NCI-H524 (cell line): ENCODE measurements at regions not wholly inside any gene's neighbourhood (a gene's known extent, or its start where the extent isn't known, plus 50 kb on each side); places are given as distances from the start of the nearest gene placed in this dataset.

Source experiments
- DNase-seq, 2 experiments: peaks; one replicate each; lab custom pipeline; 2025; lab: John Stamatoyannopoulos, UW

GRCh38 chr7:35450456-35451214 is 196.7 kb upstream of the TBX20 start:
- peak; percentile 64 to 88 for DNase-seq

DNA sequence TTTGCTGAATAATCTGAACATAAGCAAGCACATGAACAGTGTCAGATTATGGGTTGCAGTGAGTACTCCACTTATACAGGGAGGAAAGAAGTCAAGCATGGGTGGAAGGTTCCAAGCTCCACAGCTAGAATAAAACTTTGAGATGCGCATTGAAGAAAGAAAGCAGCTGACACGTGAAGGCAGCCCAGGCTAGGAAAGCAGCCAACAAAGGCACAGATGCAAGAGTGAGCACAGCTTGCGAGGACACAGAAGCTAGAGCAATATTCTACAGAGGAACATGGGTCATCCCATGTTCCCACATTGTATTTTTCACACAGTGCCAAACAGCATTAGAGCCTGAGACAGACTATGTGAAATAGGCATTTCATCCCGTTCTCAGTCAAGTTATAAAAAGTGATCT is 194.6 kb upstream of the TBX20 start:
- no peak for DNase-seq

DNA sequence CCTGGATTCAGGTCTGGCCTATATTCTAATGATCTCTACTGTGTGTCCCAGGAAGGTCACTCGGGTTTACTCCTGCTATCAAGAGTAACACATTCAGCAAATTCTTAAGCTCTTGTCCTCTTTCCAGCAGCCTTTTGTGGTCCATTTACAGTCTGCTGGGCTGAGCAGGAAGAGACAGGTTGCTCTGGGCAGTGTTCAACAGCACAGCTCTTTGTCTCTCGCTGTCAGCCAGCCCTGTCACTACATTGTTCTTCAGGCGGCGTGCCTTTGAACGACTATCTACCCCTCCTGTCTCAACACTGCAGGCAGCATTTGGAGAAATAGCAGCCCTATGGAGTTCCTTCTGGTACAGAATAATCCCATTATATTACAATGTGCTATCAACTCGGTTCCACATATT is 192.2 kb upstream of the TBX20 start:
- no peak for DNase-seq

DNA sequence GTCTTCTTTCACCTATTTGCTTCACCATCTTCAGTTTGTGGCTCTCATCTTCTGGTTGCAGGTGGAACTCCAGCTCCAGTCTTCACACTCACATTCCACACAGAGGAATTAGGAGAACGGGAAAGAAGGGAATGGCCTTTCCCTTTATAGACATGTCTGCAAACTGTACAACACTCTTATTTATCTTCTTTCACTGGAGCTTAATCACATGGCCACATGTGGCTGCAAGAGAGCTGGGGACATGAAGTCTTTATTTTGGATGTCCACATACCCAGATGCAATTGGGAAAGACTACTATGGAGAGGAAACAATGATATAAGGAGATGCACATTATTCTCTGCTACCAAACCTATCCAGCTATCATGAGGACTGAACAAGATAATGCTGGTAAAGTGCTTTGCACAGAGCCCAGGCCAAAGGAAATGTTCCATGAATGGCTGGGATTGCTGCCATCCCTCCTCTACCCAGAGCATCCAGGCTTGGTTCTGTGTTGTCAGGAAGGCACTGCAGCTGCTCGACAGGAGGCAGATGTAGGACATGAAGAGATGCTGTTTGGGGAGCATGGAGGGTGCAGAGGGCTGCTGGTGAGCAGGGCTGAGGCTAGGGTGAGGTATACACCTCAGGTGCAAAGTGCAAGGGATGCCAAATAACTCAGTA is 183.8 kb upstream of the TBX20 start:
- no peak for DNase-seq

DNA sequence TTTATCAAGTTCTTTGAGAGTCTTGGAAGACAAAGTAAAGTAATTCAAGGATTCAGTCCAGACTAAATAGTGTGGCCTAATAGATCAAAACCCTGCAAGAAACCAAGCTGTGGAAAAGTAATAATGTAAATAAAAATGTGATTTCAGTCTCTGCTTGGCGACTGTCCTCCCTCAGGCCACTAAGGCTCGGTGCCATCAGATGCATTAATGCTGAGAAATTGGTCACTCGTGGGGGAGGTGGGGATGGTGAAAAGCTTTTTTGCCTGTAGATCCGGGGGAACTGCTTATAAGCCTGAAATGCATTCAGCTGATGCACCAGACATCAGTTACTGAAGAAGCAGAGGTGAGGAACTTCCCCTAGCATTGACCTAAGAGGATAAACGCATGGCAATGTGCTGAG is 182.6 kb upstream of the TBX20 start:
- DNase-seq, result no peak

DNA sequence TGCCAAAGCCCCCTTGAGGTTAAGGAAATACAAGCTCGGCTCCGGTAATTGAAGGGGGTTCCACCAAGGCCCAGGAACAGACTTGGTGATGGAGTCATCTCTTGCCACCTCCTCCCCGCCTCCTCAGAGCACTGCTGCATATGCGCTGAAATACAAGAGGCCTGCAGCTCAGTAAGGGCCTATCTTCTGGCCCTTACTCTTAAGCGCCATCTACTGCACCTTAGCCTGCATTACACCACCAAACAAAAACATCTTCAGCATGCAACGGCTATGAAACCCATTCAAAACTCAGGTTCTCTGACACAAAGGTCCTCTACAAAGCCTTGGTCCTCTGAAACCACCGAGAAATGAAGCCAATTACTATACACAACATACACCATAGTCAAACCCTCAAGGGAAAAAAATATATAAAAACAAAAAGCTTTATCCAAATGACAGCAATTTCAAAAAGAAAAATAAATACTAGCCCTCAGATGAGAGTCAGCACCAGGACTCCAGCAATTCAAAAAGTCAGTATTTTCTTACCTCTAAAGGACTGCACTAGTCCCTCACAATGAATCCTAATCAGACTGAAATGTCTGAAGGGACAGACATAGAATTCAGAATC is 176.8 kb upstream of the TBX20 start:
- DNase-seq, result peak in 1 of 2 experiments; percentile 24

DNA sequence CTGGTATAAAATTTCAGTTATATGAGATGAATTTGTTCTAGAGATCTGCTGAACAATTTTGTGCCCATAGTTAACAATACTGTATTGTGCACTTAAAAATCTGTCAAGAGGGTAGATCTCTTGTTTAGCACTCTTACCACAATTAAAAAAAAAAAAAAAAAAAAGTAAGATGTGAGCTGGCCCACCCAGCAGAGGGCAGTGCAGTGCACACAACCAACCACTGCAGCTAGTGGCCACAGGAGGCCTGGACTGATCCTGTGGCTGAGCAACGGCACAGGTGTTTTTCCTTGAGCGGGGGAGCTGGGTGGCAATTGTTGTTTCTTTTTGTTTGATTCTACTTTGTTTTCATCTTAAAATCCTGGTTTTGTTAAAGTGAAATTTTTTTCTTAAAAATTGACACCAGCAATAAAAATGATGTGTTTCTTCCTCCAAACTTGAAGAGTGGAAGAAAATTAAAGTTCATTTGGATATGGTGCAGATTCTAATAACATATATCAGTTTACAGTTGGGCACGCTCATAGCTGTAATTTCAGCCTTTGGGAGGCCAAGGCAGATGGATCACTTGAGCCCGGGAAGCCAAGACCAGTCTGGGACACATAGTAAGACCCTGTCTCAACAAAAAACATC is 171.1 kb upstream of the TBX20 start:
- peak; percentile 29 to 63 for DNase-seq

DNA sequence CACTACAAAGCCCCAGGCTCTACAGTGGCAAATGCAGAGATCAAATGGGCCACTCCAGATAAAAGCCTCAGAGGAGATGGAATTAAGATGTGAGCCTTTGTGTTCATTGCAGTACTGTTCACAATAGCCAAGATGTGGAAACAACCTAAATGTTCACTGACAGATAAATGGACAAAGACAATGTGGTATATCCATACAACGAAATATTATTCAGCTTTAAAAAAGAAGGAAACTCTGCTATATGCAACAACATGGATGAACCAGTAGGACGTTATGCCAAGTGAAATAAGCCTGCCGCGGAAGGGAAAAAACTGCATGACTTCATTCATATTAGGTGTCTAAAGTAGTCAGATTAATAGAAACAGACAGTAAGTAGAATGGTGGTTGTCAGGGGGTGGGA is 170.5 kb upstream of the TBX20 start:
- no peak for DNase-seq

DNA sequence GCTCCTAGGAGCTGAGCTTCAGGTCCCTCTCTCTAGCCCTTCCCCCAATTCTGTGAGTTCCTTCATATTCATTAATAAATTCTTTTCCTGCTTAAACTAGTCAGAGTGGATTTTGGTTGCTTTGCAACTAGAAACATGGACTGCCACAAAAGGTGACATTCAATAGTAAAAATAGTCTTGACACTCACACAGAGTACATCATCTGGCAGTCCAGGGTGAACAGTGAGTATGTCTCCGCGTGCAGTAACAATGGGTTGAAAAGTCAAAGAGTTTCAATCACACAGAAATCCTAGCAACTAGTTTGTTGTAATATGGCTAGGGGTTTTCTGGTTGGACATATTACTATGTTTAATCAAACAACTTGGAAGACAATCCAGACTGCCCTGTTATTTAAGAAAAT is 168.8 kb upstream of the TBX20 start:
- no peak for DNase-seq

- DNase-seq, result no peak
These were observed 166.8 kb upstream of the TBX20 start for GRCh38 chr7:35420656-35421055.

DNA sequence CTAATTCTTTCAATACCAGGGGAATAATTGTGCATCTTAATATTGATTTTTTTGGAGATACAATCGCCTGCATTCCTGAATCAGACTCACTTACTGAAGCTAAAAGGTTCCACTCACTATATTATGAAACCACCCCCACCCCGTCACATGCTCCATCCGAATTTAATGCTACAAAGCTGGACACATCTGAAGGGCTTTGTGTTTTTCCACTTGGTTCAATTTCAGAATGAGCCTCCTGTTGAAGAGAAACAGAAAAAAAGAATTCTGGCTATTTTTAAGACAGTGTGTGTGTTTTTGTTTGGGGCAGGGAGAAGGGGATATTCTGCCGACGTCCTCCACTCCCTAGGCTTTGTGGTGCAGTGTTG is 165.5 kb upstream of the TBX20 start:
- DNase-seq, result no peak

GRCh38 chr7:35418716-35419390 is 165.0 kb upstream of the TBX20 start:
- DNase-seq, result no peak

- DNase-seq, result no peak
These were observed 162.7 kb upstream of the TBX20 start for GRCh38 chr7:35416568-35416967.

DNA sequence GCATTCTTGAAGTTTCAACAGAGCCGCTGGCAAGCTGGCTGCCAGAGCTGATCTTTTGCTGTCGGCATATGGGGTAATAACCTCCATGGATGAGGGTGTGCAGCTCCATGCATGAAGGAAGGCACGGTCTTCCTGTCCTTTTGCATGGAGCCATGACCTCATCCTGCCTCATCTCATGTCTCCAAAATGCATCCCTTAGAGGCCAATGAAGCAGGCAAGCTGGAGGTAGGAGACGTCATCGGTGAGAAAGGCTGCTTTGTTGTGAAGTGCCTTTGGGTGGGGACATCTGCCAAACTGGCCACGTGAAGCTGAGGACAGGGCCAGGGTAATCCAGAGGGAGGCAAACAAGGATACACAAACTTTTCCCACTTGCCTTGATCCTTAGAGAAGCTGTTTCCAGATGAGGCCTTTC is 161.5 kb upstream of the TBX20 start:
- DNase-seq, result no peak

- DNase-seq, result no peak
These were observed 157.4 kb upstream of the TBX20 start for GRCh38 chr7:35411331-35411730.

GRCh38 chr7:35405461-35405860 is 151.6 kb upstream of the TBX20 start:
- no peak for DNase-seq

- no peak for DNase-seq
These were observed 147.4 kb upstream of the TBX20 start for GRCh38 chr7:35401217-35401879.

DNA sequence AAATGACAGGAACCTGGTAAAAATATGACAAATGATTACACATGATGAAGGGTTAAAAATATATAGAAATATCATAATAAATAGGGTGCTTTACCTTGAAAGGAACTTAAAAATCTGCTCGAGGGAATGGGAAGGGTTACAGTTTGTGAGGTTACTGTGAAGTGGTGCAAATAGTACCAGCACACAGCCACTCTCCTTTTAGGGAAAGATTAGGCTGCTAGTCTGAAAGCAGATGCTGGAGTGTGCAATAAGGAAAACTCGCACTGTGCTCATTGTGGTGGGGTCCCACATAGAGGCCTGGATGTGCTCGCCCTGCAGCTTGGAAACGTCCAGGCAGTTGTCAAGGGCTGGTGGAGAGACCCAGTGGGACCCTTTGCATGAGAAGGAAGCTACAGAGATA is 145.9 kb upstream of the TBX20 start:
- no peak for DNase-seq

GRCh38 chr7:35399216-35399615 is 145.3 kb upstream of the TBX20 start:
- no peak for DNase-seq

DNA sequence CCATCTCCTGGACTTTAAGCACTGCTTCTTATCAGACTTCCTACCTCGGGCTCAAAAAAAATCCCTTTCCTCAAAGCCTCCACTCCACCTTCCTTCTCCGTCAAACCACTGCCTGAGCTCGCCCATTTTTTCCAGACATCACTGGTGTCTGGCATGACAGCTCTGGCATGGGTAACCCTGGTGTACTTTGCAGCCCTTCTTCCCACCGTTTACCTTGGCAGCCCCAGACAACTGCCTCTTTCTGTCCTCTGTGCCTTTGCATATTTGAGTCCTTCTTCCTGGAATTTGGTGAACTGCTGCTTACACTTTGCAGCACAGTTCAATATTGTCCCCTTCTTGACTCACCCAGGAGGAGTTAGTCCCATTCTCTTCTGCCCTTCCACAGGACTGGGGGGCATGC is 144.6 kb upstream of the TBX20 start:
- no peak for DNase-seq

DNA sequence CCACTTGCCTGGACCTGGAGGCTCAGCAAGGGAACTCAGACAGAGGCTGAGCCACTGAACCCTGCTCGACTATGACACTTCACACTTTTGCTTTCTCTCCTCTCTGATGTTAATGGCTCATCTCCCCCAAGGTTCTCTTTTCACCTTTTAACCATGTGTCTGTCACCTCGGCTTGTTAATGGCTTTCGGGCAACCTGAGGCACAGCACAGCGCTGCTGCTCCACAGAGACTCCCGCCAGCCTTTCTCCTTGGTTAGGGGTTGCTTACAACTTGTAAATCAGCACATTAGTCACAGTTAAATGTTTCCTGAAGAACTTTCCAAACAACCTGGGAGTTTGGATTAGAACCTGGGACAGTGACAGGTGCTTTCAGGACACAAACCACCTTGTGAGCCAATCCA is 136.2 kb upstream of the TBX20 start:
- DNase-seq, result no peak

GRCh38 chr7:35389636-35390035 is 135.7 kb upstream of the TBX20 start:
- DNase-seq, result no peak
